ENCODE measurements at regions not wholly inside any gene's neighbourhood (a gene's known extent, or its start where the extent isn't known, plus 50 kb on each side); places are given as distances from the start of the nearest gene placed in this dataset.

DNA sequence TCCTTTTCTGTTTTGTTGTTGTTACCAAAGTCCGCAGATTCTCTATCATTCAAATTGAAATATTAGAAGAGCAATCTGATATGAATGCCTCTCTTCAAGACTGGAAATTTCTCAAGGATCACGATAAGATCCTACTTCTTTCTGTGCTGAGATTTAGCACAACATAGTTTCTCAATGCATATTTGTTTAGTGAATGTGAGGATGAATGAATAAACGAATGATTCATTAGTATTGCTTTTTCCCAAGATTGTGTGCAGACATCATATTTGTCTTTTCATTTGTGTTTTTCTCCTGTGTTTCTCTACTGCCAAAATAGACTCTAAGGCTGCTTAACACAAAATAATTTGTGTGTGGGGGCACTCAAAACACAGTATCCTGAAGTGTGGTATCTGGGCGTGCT lies 862.7 kb upstream of the MAP3K7 start:
- TF ChIP-seq TAF1 (conservative IDR thresholded peaks at IDR 0.05) (no peak), CTCF (IDR thresholded peaks at IDR 0.05; ENCODE audit: low read depth, low read length, missing input control) (no peak), ATF3 (IDR thresholded peaks at IDR 0.05) (no peak), ZBTB33 (IDR thresholded peaks at IDR 0.05) (no peak)

Data from liver (tissue), 3 donors.